CD4-positive, alpha-beta T cell treated with Interleukin-17A for 4 hours (primary cell): ENCODE measurements at regions not wholly inside any gene's neighbourhood (a gene's known extent, or its start where the extent isn't known, plus 50 kb on each side); places are given as distances from the start of the nearest gene placed in this dataset.

Source experiments
- DNase-seq: peaks from one replicate; pipeline ENCODE4 v3.0.0-alpha.2; 2020; ENCODE audit warnings: mixed read lengths

GRCh38 chr17:14875557-14876412 is 389.3 kb downstream of the PMP22 start:
- DNase-seq: no peak

GRCh38 chr17:14873996-14874395 is 391.1 kb downstream of the PMP22 start:
- DNase-seq: no peak

GRCh38 chr17:14873540-14873939 is 391.6 kb downstream of the PMP22 start:
- no peak for DNase-seq

GRCh38 chr17:14871921-14872320 is 393.2 kb downstream of the PMP22 start:
- no peak for DNase-seq

GRCh38 chr17:14866266-14866665 is 398.9 kb downstream of the PMP22 start:
- DNase-seq: no peak

GRCh38 chr17:14864127-14864526 is 401.0 kb downstream of the PMP22 start:
- no peak for DNase-seq

- DNase-seq: no peak
Measured at GRCh38 chr17:14859542-14859941, 405.6 kb downstream of the PMP22 start.

- DNase-seq: no peak
Measured at GRCh38 chr17:14856176-14856575, 408.9 kb downstream of the PMP22 start.

- DNase-seq: no peak
Measured at GRCh38 chr17:14854691-14855090, 410.4 kb downstream of the PMP22 start.

GRCh38 chr17:14845591-14846281 is 419.4 kb downstream of the PMP22 start:
- DNase-seq: no peak

- DNase-seq: no peak
Measured at GRCh38 chr17:14843086-14843795, 421.9 kb downstream of the PMP22 start.

- DNase-seq: no peak
Measured at GRCh38 chr17:14840616-14841231, 424.4 kb downstream of the PMP22 start.

- no peak for DNase-seq
Measured at GRCh38 chr17:14838567-14838966, 426.6 kb downstream of the PMP22 start.

GRCh38 chr17:14833201-14833785 is 431.8 kb downstream of the PMP22 start:
- DNase-seq: no peak

- DNase-seq: no peak
Measured at GRCh38 chr17:14831491-14831890, 433.6 kb downstream of the PMP22 start.

GRCh38 chr17:14827396-14827919 is 437.7 kb downstream of the PMP22 start:
- no peak for DNase-seq

- no peak for DNase-seq
Measured at GRCh38 chr17:14826358-14826757, 438.8 kb downstream of the PMP22 start.

GRCh38 chr17:14818469-14818868 is 446.7 kb downstream of the PMP22 start:
- no peak for DNase-seq

- DNase-seq: no peak
Measured at GRCh38 chr17:14815079-14815478, 450.0 kb downstream of the PMP22 start.

GRCh38 chr17:14813649-14814370 is 451.3 kb downstream of the PMP22 start:
- DNase-seq: peak; percentile 40

GRCh38 chr17:14808425-14808824 is 456.7 kb downstream of the PMP22 start:
- no peak for DNase-seq

- DNase-seq: no peak
Measured at GRCh38 chr17:14805348-14805747, 459.8 kb downstream of the PMP22 start.
